Mesodermal cell (in vitro differentiated cells): ENCODE measurements at regions not wholly inside any gene's neighbourhood (a gene's known extent, or its start where the extent isn't known, plus 50 kb on each side); places are given as distances from the start of the nearest gene placed in this dataset.

ENCODE experiments used
- H3K27ac ChIP-seq: 2 replicates; pipeline ENCODE4 v1.7.0; 2013; ENCODE audit warnings: mild to moderate bottlenecking, low read depth, low read length, moderate library complexity; ENCODE audit not compliant: severe bottlenecking
- H3K36me3 ChIP-seq: 2 replicates; pipeline ENCODE4 v1.7.1; 2013; ENCODE audit warnings: mild to moderate bottlenecking, low read length, moderate library complexity; ENCODE audit not compliant: control insufficient read depth, insufficient read depth
- H3K4me1 ChIP-seq: one replicate; pipeline ENCODE4 v1.7.1; 2013; ENCODE audit warnings: mild to moderate bottlenecking, low read length; ENCODE audit not compliant: insufficient read depth, control insufficient read depth, poor library complexity, severe bottlenecking
- H3K4me3 ChIP-seq: 2 replicates; pipeline ENCODE4 v1.7.0; 2013; ENCODE audit warnings: low read length, control low read depth, mild to moderate bottlenecking; ENCODE audit not compliant: insufficient read depth, poor library complexity, severe bottlenecking; ENCODE audit errors: extremely low read depth
- H3K9me3 ChIP-seq: 2 replicates; pipeline ENCODE4 v1.7.1; 2013; ENCODE audit warnings: mild to moderate bottlenecking, low read length, moderate library complexity; ENCODE audit not compliant: control insufficient read depth
- WGBS, 2 experiments: methylation state at CpG; one replicate each; pipeline ENCODE4 v1.1.5; 2013; ENCODE audit warnings: missing lambda C conversion rate in 2 of 2; ENCODE audit not compliant: insufficient coverage in 2 of 2; 5-methylcytosine and 5-hydroxymethylcytosine counted together

- no peaks in the 10 kb centered on the region for H3K36me3 ChIP-seq
- 26 to 46% methylated on average over 4 of the region's 4 CpGs for WGBS, 2 experiments
- H3K9me3 ChIP-seq, result no peaks in the 10 kb centered on the region
- no peak overlapping the region for H3K4me3 ChIP-seq
- peak overlapping the region; percentile 59 for H3K27ac ChIP-seq
- peaks cover 14% of the 10 kb centered on the region for H3K4me1 ChIP-seq
Observed at GRCh38 chr15:36407647-36408046, 171.8 kb upstream of the CDIN1 start.

GRCh38 chr15:36409819-36410218 is 169.6 kb upstream of the CDIN1 start:
- Histone ChIP-seq H3K27ac (no peak overlapping the region), H3K9me3 (no peaks in the 10 kb centered on the region), H3K4me1 (peaks cover 17% of the 10 kb centered on the region), H3K36me3 (no peaks in the 10 kb centered on the region), H3K4me3 (no peak overlapping the region)
- WGBS, 2 experiments, result 92 to 93% methylated on average over 5 of the region's 6 CpGs

GRCh38 chr15:36414670-36415069 is 164.8 kb upstream of the CDIN1 start:
- Histone ChIP-seq H3K36me3 (no peaks in the 10 kb centered on the region), H3K4me1 (peaks cover 11% of the 10 kb centered on the region), H3K9me3 (no peaks in the 10 kb centered on the region), H3K27ac (no peak overlapping the region), H3K4me3 (no peak overlapping the region)
- WGBS, 2 experiments, result 91 to 97% methylated on average over 4 to 5 of the region's 5 CpGs

GRCh38 chr15:36415643-36416042 is 163.8 kb upstream of the CDIN1 start:
- H3K4me1 ChIP-seq, result peaks cover 11% of the 10 kb centered on the region

GRCh38 chr15:36422631-36423030 is 156.8 kb upstream of the CDIN1 start:
- no peaks in the 10 kb centered on the region for H3K36me3 ChIP-seq
- peaks cover 15% of the 10 kb centered on the region for H3K9me3 ChIP-seq
- no peak overlapping the region for H3K4me3 ChIP-seq
- peaks cover 17% of the 10 kb centered on the region for H3K4me1 ChIP-seq
- WGBS, 2 experiments, result 93% methylated on average over 2 of the region's 2 CpGs; no CpG with 5 or more reads in 1 of the 2 experiments
- H3K27ac ChIP-seq, result no peak overlapping the region

More at GRCh38 chr15:36415643-36416042, 163.8 kb upstream of the CDIN1 start:
- Histone ChIP-seq H3K27ac (peak overlapping the region; percentile 54), H3K36me3 (no peaks in the 10 kb centered on the region), H3K4me3 (no peak overlapping the region), H3K9me3 (peaks cover 8% of the 10 kb centered on the region)
- no CpG with 5 or more reads among the region's 1 CpG for WGBS, 2 experiments

GRCh38 chr15:36426691-36427090 is 152.7 kb upstream of the CDIN1 start:
- WGBS, 2 experiments, result 95 to 97% methylated on average over 3 of the region's 4 CpGs
- Histone ChIP-seq H3K9me3 (no peaks in the 10 kb centered on the region), H3K27ac (no peak overlapping the region), H3K4me1 (peaks cover 40% of the 10 kb centered on the region), H3K36me3 (no peaks in the 10 kb centered on the region), H3K4me3 (no peak overlapping the region)

- peak overlapping the region; percentile 99 for H3K27ac ChIP-seq
- no peak overlapping the region for H3K4me3 ChIP-seq
- H3K9me3 ChIP-seq, result no peaks in the 10 kb centered on the region
- WGBS, 2 experiments, result 33 to 36% methylated on average over 3 to 4 of the region's 4 CpGs
- peaks cover 36% of the 10 kb centered on the region for H3K4me1 ChIP-seq
- H3K36me3 ChIP-seq, result no peaks in the 10 kb centered on the region
Observed at GRCh38 chr15:36428102-36428845, 151.2 kb upstream of the CDIN1 start.

- 90% methylated on average over 2 of the region's 2 CpGs; no CpG with 5 or more reads in 1 of the 2 experiments for WGBS, 2 experiments
- H3K36me3 ChIP-seq, result no peaks in the 10 kb centered on the region
- peaks cover 36% of the 10 kb centered on the region for H3K4me1 ChIP-seq
- no peak overlapping the region for H3K4me3 ChIP-seq
- H3K9me3 ChIP-seq, result no peaks in the 10 kb centered on the region
- H3K27ac ChIP-seq, result peak overlapping the region; percentile 99
Observed at GRCh38 chr15:36429707-36430106, 149.7 kb upstream of the CDIN1 start.

- H3K27ac ChIP-seq, result no peak overlapping the region
Observed at GRCh38 chr15:36430280-36430679, 149.1 kb upstream of the CDIN1 start.

GRCh38 chr15:36430726-36431265 is 148.6 kb upstream of the CDIN1 start:
- H3K36me3 ChIP-seq, result no peaks in the 10 kb centered on the region
- H3K27ac ChIP-seq, result no peak overlapping the region
- no peak overlapping the region for H3K4me3 ChIP-seq
- no peaks in the 10 kb centered on the region for H3K9me3 ChIP-seq
- H3K4me1 ChIP-seq, result peaks cover 36% of the 10 kb centered on the region
- 95 to 100% methylated on average over 2 to 3 of the region's 4 CpGs for WGBS, 2 experiments

More at GRCh38 chr15:36430280-36430679, 149.1 kb upstream of the CDIN1 start:
- Histone ChIP-seq H3K4me3 (no peak overlapping the region), H3K9me3 (no peaks in the 10 kb centered on the region), H3K4me1 (peaks cover 36% of the 10 kb centered on the region), H3K36me3 (no peaks in the 10 kb centered on the region)
- 75% methylated on average over 1 of the region's 1 CpG; no CpG with 5 or more reads in 1 of the 2 experiments for WGBS, 2 experiments

- H3K9me3 ChIP-seq, result no peaks in the 10 kb centered on the region
- WGBS, 2 experiments, result 67% methylated on average over 1 of the region's 2 CpGs; no CpG with 5 or more reads in 1 of the 2 experiments
- H3K4me1 ChIP-seq, result peaks cover 30% of the 10 kb centered on the region
- no peak overlapping the region for H3K27ac ChIP-seq
- H3K4me3 ChIP-seq, result no peak overlapping the region
- no peaks in the 10 kb centered on the region for H3K36me3 ChIP-seq
Observed at GRCh38 chr15:36432161-36432560, 147.3 kb upstream of the CDIN1 start.
